ENCODE measurements at regions not wholly inside any gene's neighbourhood (a gene's known extent, or its start where the extent isn't known, plus 50 kb on each side); places are given as distances from the start of the nearest gene placed in this dataset.
"Not testable (repeated sequence)": the region's sequence is repeated elsewhere in the genome, so short reads cannot be mapped to it uniquely, and the experiment has no call there.

GRCh38 chr3:67252906-67253305 lies 254.8 kb downstream of the KBTBD8 start:
- POLR2A ChIA-PET, CTCF ChIA-PET: not testable (repeated sequence)

DNA sequence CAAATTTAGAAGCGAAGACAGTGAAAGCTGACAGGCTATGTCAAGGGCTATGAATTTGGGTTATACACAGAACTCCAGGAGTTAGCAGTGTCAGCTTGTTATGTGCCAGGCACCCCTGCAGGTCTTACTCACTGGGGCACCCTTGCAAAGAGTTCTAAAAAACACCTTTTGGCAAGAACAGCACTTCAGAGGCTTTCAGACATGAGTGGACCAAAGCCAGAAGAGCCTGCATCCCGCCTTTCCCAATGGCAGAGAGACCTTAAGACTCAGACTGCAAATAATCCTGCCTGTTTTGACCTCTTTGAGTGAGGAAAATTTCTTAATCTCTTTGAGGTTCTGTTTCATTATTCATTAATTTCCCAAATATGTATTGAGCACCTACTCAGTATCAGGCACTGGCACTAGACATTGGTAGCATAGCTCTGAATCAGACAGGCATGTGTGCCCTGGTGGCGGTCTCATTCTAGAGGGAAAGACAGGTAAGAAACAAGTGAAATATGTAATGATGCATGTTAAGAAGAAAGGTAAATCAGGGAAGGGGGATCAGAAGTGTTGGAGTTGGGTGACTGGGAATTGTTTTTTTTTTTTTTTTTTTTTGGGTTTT lies 280.0 kb downstream of the KBTBD8 start:
- ChIA-PET POLR2A (no interaction called here), CTCF (interaction anchor here (0.8 kb wide), 1 partner anchor 172 kb away, joined by 3 read pairs; no protein-coding TSS in a partner anchor)

- CTCF ChIA-PET, result no interaction called here
These were observed 288.5 kb downstream of the KBTBD8 start for GRCh38 chr3:67286586-67286985.

GRCh38 chr3:67288466-67289106 lies 290.5 kb downstream of the KBTBD8 start:
- POLR2A ChIA-PET, result no interaction called here
- CTCF ChIA-PET, result no interaction called here

More at GRCh38 chr3:67286586-67286985, 288.5 kb downstream of the KBTBD8 start:
- POLR2A ChIA-PET, result no interaction called here

DNA sequence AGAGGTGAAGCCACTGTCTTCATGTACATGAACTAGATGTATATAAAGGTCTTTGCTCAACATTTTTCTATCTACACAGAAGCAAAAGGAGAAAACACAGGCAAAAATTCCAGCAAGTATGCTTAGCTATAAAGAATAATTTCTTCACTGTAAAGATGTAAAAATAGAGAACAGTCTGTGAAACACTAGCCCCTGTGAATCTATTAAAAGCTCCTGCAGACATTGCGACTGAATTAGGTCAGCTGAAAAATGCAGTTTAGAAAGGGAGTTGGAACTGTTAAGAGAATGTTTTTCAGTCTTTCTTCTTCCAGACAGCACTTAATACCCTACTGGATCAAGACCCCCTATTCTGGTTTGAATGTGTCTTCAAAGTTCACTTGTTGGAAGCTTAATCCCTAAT lies 291.5 kb downstream of the KBTBD8 start:
- POLR2A ChIA-PET, result no interaction called here
- CTCF ChIA-PET, result no interaction called here

- POLR2A ChIA-PET, result no interaction called here
- CTCF ChIA-PET, result no interaction called here
These were observed 292.3 kb downstream of the KBTBD8 start for GRCh38 chr3:67290438-67290837.

DNA sequence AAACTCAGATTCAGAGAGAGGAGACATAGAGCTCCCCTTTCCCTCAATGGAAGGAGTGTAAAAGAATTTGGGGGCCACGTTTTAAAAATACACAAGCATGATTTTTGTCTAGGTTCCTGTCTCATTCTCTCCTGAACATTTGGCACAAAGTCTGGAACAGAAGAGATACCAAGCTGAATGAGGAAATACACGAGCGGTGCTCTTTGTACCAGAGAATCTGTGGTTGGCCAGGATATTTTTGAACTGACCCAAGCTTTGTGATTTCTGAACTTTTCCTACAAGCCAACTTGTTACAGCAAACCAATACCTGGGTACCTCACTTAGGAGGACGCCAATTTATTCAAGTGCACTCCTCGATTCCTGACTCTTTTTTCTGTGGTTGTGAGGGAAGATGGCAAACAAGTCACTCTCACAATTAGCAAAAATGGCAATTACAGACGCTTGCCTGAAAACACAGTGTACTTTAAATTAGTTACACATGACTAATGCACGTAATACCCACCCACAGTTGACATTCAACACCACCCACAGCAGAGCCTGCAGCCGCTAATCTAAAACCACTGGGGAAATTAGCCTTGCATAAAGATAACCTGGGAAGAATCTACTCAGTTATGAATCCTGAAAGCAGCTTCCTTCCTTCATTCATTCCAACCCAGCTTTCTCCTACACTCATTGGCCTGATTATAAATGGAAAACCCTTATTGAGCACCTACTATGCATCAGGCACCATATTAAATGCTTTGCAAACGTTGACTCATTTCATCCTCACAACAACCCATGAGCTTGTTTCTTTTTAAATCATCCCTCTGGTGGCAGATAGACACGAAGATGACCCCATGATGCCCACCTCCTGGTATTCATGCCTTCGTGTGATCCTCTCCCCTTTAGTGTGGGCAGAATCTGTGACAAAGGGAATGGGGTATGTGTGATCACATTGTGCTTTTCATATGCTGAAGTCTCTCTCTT lies 293.5 kb downstream of the KBTBD8 start:
- POLR2A ChIA-PET, result no interaction called here

DNA sequence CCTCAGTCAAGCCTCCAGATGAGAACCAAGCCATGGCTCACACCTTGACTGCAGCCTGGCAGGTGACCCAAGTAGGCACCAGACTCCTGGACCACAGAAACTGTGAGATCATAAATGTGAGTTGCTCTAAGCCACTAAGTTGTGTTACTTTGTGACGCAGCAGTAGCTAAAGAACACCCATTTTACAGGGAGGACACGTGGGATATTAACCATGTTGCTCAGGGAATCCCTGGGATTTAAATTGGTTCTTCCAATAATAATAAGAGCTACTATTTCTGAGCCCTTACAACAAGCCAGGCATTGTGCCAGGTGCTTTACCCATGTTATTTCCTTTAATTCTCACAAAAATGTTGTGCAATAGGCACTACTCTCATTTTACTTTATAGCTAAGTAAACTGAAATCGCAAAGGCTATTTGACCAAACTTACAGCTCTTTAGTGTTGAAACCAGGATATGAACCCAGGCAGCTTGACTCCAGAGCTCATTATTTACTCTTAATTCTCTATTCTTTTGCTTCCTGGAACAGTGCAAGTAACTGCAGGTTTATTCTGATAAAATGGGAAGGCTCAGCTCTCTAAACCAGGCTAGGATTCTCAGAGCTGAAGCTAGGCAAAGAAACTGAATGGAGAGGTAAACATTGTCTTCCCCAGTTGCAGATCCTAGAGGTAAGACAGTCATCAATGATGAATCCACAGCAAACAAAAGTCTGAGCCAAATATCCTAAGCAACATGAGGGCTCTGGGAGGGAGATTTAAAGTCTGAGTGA lies 294.4 kb downstream of the KBTBD8 start:
- ChIA-PET POLR2A (no interaction called here), CTCF (no interaction called here)

More for the DNA sequence above, 293.5 kb downstream of the KBTBD8 start:
- CTCF ChIA-PET, result no interaction called here

DNA sequence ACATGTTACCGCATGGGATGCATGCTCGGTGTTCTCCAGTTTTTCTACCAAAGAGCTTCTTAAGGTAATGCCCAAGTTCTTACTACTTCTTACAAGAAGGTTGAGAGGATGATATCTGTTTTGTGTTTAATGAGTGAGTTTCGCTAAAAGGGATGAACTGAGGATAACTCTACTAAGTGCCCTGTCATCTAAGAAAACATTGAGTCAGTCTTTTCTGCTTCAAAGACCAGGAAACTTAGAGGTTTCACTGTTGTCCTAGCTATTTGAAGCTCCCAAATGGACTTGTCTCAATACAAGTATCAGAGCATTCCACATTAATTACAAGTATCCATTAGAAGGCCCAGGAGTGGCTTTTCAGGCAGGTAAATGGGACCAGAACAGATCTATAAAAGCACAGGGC lies 296.2 kb downstream of the KBTBD8 start:
- ChIA-PET POLR2A (no interaction called here), CTCF (no interaction called here)

GRCh38 chr3:67296039-67296892 lies 298.2 kb downstream of the KBTBD8 start:
- POLR2A ChIA-PET, result no interaction called here
- CTCF ChIA-PET, result no interaction called here

DNA sequence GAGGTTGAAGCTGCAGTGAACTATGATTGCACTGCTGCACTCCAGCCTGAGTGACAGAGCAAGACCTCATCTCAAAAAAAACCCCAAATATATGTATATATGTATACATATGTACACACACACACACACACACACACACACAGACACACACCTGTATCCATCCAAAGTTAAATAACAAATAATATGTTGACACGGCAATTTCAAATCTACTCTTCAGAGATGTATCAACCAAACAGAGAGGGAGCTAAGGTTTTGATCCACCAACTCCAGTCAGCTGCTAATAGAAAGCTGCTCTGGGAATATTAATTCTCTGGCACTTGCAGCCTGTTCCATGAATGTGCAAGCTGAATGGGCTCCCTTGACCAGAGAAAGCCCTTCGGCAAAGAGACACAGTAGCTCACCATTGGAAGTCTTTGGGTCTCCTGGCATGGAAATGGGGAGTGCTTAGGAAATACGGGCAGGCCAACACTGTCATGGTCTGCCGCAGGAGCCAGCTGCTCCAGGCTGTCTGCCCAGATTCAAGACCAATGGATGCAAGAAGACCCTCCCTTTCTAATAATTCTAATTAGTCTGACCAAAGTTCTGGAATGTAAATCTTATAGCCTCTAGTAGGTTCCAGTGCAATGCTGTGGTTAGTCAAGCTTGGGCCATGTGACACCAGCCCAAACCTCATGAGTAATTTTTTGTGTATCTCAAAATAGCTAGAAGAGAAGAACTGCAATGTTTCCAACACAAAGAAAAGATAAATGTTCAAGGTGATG lies 299.8 kb downstream of the KBTBD8 start:
- ChIA-PET POLR2A (no interaction called here), CTCF (no interaction called here)

GRCh38 chr3:67301556-67301955 lies 303.4 kb downstream of the KBTBD8 start:
- CTCF ChIA-PET, result no interaction called here
- POLR2A ChIA-PET, result no interaction called here

DNA sequence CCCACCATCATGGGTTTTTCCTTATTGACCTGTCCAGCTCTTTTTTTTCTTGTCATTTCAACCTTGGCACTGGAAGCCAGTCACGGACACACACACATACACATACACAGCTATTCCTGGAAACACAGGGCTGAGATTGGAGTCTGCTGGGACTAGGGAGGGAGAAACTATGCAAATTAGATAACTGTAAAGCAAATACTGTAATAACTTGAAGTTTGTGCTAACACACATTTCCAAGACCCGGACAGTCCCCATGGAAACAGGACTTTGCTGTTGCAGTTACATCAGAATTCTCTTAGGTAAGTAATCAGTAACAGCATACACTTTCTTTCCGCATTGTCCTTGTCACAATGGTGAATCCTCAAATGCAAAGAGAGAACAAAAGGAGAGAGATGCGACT lies 304.4 kb downstream of the KBTBD8 start:
- POLR2A ChIA-PET, result no interaction called here
- CTCF ChIA-PET, result no interaction called here

GRCh38 chr3:67305160-67305559 lies 307.1 kb downstream of the KBTBD8 start:
- CTCF ChIA-PET, result no interaction called here
- POLR2A ChIA-PET, result no interaction called here

- CTCF ChIA-PET, result no interaction called here
- POLR2A ChIA-PET, result no interaction called here
These were observed 307.8 kb downstream of the KBTBD8 start for GRCh38 chr3:67305922-67306321.

DNA sequence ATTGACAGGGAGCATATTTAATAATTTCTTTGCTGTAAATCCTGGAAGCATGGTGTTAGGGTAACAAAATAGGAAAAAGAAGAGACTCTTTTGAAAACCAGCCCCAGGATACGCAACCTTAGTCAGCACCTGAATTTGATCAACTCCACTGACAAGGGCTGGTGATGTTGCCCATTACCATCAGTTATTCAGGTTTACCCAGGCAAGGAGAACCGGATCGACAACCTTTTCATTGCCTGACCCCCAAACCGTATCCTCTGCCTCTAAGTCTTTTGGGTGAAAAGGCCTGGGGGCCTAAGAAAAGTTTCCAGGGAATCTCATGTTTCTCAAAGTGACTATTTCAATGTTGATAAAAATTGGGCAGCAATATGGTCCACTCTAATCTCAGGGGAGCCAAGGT lies 313.3 kb downstream of the KBTBD8 start:
- CTCF ChIA-PET, result no interaction called here

GRCh38 chr3:67312155-67312554 lies 314.0 kb downstream of the KBTBD8 start:
- POLR2A ChIA-PET, result no interaction called here
- CTCF ChIA-PET, result no interaction called here

More for the DNA sequence above, 313.3 kb downstream of the KBTBD8 start:
- POLR2A ChIA-PET, result no interaction called here

GRCh38 chr3:67318162-67318561 lies 320.1 kb downstream of the KBTBD8 start:
- ChIA-PET CTCF (no interaction called here), POLR2A (no interaction called here)

GRCh38 chr3:67324554-67324953 lies 326.4 kb downstream of the KBTBD8 start:
- ChIA-PET CTCF (no interaction called here), POLR2A (no interaction called here)

Measured in activated CD8-positive, alpha-beta memory T cell treated with anti-CD3 and anti-CD28 coated beads for 36 hours (primary cell).